ENCODE measurements at regions not wholly inside any gene's neighbourhood (a gene's known extent, or its start where the extent isn't known, plus 50 kb on each side); places are given as distances from the start of the nearest gene placed in this dataset.

- DNase-seq (ENCODE audit: low read depth) = no peak
- TF ChIP-seq CTCF (IDR thresholded peaks at IDR 0.05; ENCODE audit: insufficient read depth, low read depth, low read length, missing control alignments) = no peak
- H3K4me3 ChIP-seq (ENCODE audit: low read length) = no peak overlapping the region
Measured at GRCh38 chr5:167305591-167306213, 985.7 kb upstream of the WWC1 start.

- no peak for DNase-seq (ENCODE audit: low read depth)
- no peak for TF ChIP-seq CTCF (IDR thresholded peaks at IDR 0.05; ENCODE audit: insufficient read depth, low read depth, low read length, missing control alignments)
Measured at GRCh38 chr5:167307042-167307441, 984.4 kb upstream of the WWC1 start.

GRCh38 chr5:167308466-167308865 lies 983.0 kb upstream of the WWC1 start:
- no peak overlapping the region for H3K4me3 ChIP-seq (ENCODE audit: low read length)
- DNase-seq (ENCODE audit: low read depth) = no peak
- no peak for TF ChIP-seq CTCF (IDR thresholded peaks at IDR 0.05; ENCODE audit: insufficient read depth, low read depth, low read length, missing control alignments)

More at GRCh38 chr5:167307042-167307441, 984.4 kb upstream of the WWC1 start:
- H3K4me3 ChIP-seq (ENCODE audit: low read length) = no peak overlapping the region

- no peak for TF ChIP-seq CTCF (IDR thresholded peaks at IDR 0.05; ENCODE audit: insufficient read depth, low read depth, low read length, missing control alignments)
Measured at GRCh38 chr5:167309941-167310517, 981.4 kb upstream of the WWC1 start.

GRCh38 chr5:167311340-167311739 lies 980.1 kb upstream of the WWC1 start:
- no peak for TF ChIP-seq CTCF (IDR thresholded peaks at IDR 0.05; ENCODE audit: insufficient read depth, low read depth, low read length, missing control alignments)
- H3K4me3 ChIP-seq (ENCODE audit: low read length) = no peak overlapping the region
- no peak for DNase-seq (ENCODE audit: low read depth)

More at GRCh38 chr5:167309941-167310517, 981.4 kb upstream of the WWC1 start:
- no peak overlapping the region for H3K4me3 ChIP-seq (ENCODE audit: low read length)
- DNase-seq (ENCODE audit: low read depth) = no peak

- TF ChIP-seq CTCF (IDR thresholded peaks at IDR 0.05; ENCODE audit: insufficient read depth, low read depth, low read length, missing control alignments) = no peak
- DNase-seq (ENCODE audit: low read depth) = no peak
- no peak overlapping the region for H3K4me3 ChIP-seq (ENCODE audit: low read length)
Measured at GRCh38 chr5:167312225-167312624, 979.2 kb upstream of the WWC1 start.

GRCh38 chr5:167315762-167316161 lies 975.7 kb upstream of the WWC1 start:
- DNase-seq (ENCODE audit: low read depth) = no peak
- H3K4me3 ChIP-seq (ENCODE audit: low read length) = no peak overlapping the region
- no peak for TF ChIP-seq CTCF (IDR thresholded peaks at IDR 0.05; ENCODE audit: insufficient read depth, low read depth, low read length, missing control alignments)
